IMR-90 (cell line): ENCODE measurements at regions not wholly inside any gene's neighbourhood (a gene's known extent, or its start where the extent isn't known, plus 50 kb on each side); places are given as distances from the start of the nearest gene placed in this dataset.

Experiments used
- ATAC-seq: fragments of 200-7000 bp; cut with Tn5 transposase; 2 replicates; pipeline ENCODE4 v1.9.1; 2020; ENCODE audit warnings: low read depth, mild to moderate bottlenecking, moderate library complexity
- BruUV-seq: library from RNA; stranded (reverse); fragments of 400-500 nt; replicated peaks from 2 replicates; lab custom pipeline; 2021; lab: Mats Ljungman, UMichigan
- CTCF ChIA-PET: fragments of 300-600 bp; formaldehyde crosslinking; extraction: SDS; loops from one replicate; lab custom pipeline; 2021; ENCODE audit warnings: antibody characterized with exemption; lab: Yijun Ruan, JAX
- POLR2A ChIA-PET: fragments of 300-600 bp; sonication (Branson Sonifier 250); formaldehyde crosslinking; loops from one replicate; lab custom pipeline; 2022; ENCODE audit warnings: antibody characterized with exemption; ENCODE audit not compliant: unreplicated experiment; lab: Charles Lee
- DNase-seq: peaks from one replicate; pipeline ENCODE4 v3.0.0; 2013
- H2AFZ ChIP-seq: replicated peaks from 2 replicates; pipeline ENCODE3; 2013; ENCODE audit warnings: low read length, mild to moderate bottlenecking; ENCODE audit not compliant: poor library complexity
- H2AK5ac ChIP-seq: 2 replicates; pipeline ENCODE4 v1.6.1; 2013; ENCODE audit warnings: low read depth, low read length, inconsistent platforms
- H2AK9ac ChIP-seq: replicated peaks from 2 replicates; pipeline ENCODE3; 2013; ENCODE audit warnings: mild to moderate bottlenecking, low read depth, low read length, moderate library complexity; ENCODE audit not compliant: poor library complexity
- H2BK120ac ChIP-seq: 2 replicates; pipeline ENCODE4 v1.6.1; 2013; ENCODE audit warnings: low read depth, low read length, inconsistent platforms
- H2BK15ac ChIP-seq: 3 replicates; pipeline ENCODE4 v1.6.1; 2013; ENCODE audit warnings: low read depth, low read length, inconsistent platforms
- H2BK20ac ChIP-seq: 2 replicates; pipeline ENCODE4 v1.6.1; 2013; ENCODE audit warnings: low read depth, mild to moderate bottlenecking, inconsistent platforms, low read length, moderate library complexity
- H2BK5ac ChIP-seq: 2 replicates; pipeline ENCODE4 v1.6.1; 2013; ENCODE audit warnings: mild to moderate bottlenecking, low read depth, low read length, inconsistent platforms; ENCODE audit not compliant: poor library complexity, severe bottlenecking
- H3K14ac ChIP-seq: replicated peaks from 2 replicates; pipeline ENCODE4 v1.6.1; 2013; ENCODE audit warnings: low read depth, low read length, inconsistent platforms
- H3K18ac ChIP-seq: 2 replicates; pipeline ENCODE4 v1.6.1; 2013; ENCODE audit warnings: low read depth, low read length, control low read depth
- H3K23ac ChIP-seq: 2 replicates; pipeline ENCODE4 v1.6.1; 2013; ENCODE audit warnings: low read depth, low read length, inconsistent platforms
- H3K27ac ChIP-seq: 2 replicates; pipeline ENCODE4 v1.5.1; 2013; ENCODE audit warnings: mild to moderate bottlenecking, control low read depth, low read length; ENCODE audit not compliant: insufficient read depth
- H3K27me3 ChIP-seq: 2 replicates; pipeline ENCODE4 v1.6.1; 2013; ENCODE audit warnings: low read length; ENCODE audit not compliant: control insufficient read depth, insufficient read depth
- H3K36me3 ChIP-seq: 2 replicates; pipeline ENCODE4 v1.6.1; 2013; ENCODE audit warnings: low read length, mixed read lengths; ENCODE audit not compliant: control insufficient read depth, insufficient read depth
- H3K4ac ChIP-seq: 2 replicates; pipeline ENCODE4 v1.6.1; 2013; ENCODE audit warnings: low read depth, low read length, inconsistent platforms
- H3K4me1 ChIP-seq: 2 replicates; pipeline ENCODE4 v1.6.1; 2013; ENCODE audit warnings: low read length, mixed read lengths; ENCODE audit not compliant: control insufficient read depth, insufficient read depth
- H3K4me2 ChIP-seq: 2 replicates; pipeline ENCODE4 v1.6.1; 2013; ENCODE audit warnings: low read depth, mild to moderate bottlenecking, control low read depth, low read length, moderate library complexity
- H3K4me3 ChIP-seq: 2 replicates; pipeline ENCODE4 v1.5.1; 2013; ENCODE audit warnings: low read depth, mild to moderate bottlenecking, control low read depth, low read length, moderate library complexity; ENCODE audit not compliant: insufficient read depth
- H3K56ac ChIP-seq: 2 replicates; pipeline ENCODE4 v1.6.1; 2013; ENCODE audit warnings: low read length, inconsistent platforms; ENCODE audit not compliant: insufficient read depth; ENCODE audit errors: extremely low read depth
- H3K79me1 ChIP-seq, 2 experiments: 2 replicates each; pipeline ENCODE4 v1.6.1; 2013; ENCODE audit warnings: low read length in 2 of 2, inconsistent platforms in 1 of 2, low read depth in 1 of 2
- H3K9ac ChIP-seq: 2 replicates; pipeline ENCODE4 v1.6.1; 2013; ENCODE audit warnings: low read depth, low read length, control low read depth
- H3K9me1 ChIP-seq: 2 replicates; pipeline ENCODE4 v1.6.1; 2013; ENCODE audit warnings: low read length, inconsistent platforms; ENCODE audit not compliant: insufficient read depth
- H3K9me3 ChIP-seq: 2 replicates; pipeline ENCODE4 v1.6.1; 2013; ENCODE audit warnings: low read length; ENCODE audit not compliant: control insufficient read depth, insufficient read depth
- H4K20me1 ChIP-seq: 2 replicates; pipeline ENCODE4 v1.6.1; 2013; ENCODE audit warnings: low read length, inconsistent platforms; ENCODE audit not compliant: insufficient read depth
- H4K5ac ChIP-seq: 2 replicates; pipeline ENCODE4 v1.6.1; 2013; ENCODE audit warnings: mild to moderate bottlenecking, low read depth, low read length, control low read depth
- H4K8ac ChIP-seq, 2 experiments: 2 replicates each; pipeline ENCODE4 v1.6.1; 2013; ENCODE audit warnings: low read depth in 2 of 2, low read length in 2 of 2, control low read depth in 1 of 2, inconsistent platforms in 1 of 2
- H4K91ac ChIP-seq: 2 replicates; pipeline ENCODE4 v1.6.1; 2013; ENCODE audit warnings: low read depth, low read length, inconsistent platforms; ENCODE audit not compliant: insufficient read depth
- BHLHE40 ChIP-seq: fragments of 150-350 bp; IDR thresholded peaks from 2 replicates; pipeline ENCODE4 v1.6.1; 2016; ENCODE audit warnings: mild to moderate bottlenecking, low read depth, low read length
- CEBPB ChIP-seq: IDR thresholded peaks from 2 replicates; pipeline ENCODE4 v1.6.1; 2012; ENCODE audit warnings: low read depth, low read length, improper control_type of control experiment
- CHD1 ChIP-seq: IDR thresholded peaks from 2 replicates; pipeline ENCODE4 v1.6.1; 2012; ENCODE audit warnings: low read depth, low read length, improper control_type of control experiment
- CTCF ChIP-seq: conservative IDR thresholded peaks from 2 replicates; pipeline ENCODE4 v1.5.1; 2012; ENCODE audit warnings: mild to moderate bottlenecking, low read depth, low read length, improper control_type of control experiment
- MAFK ChIP-seq: IDR thresholded peaks from 2 replicates; pipeline ENCODE4 v1.6.1; 2012; ENCODE audit warnings: low read depth, low read length, improper control_type of control experiment
- MAZ ChIP-seq: IDR thresholded peaks from 2 replicates; pipeline ENCODE4 v1.6.1; 2012; ENCODE audit warnings: low read depth, mild to moderate bottlenecking, low read length, improper control_type of control experiment, moderate library complexity, borderline replicate concordance
- MXI1 ChIP-seq: IDR thresholded peaks from 2 replicates; pipeline ENCODE4 v1.6.1; 2012; ENCODE audit warnings: low read depth, mild to moderate bottlenecking, low read length, moderate library complexity, borderline replicate concordance
- NFE2L2 ChIP-seq: fragments of 150-350 bp; IDR thresholded peaks from 2 replicates; pipeline ENCODE4 v1.6.1; 2016; ENCODE audit warnings: low read depth, mild to moderate bottlenecking, low read length
- RAD21 ChIP-seq: IDR thresholded peaks from 2 replicates; pipeline ENCODE4 v1.6.1; 2012; ENCODE audit warnings: low read length, improper control_type of control experiment
- RCOR1 ChIP-seq: IDR thresholded peaks from 2 replicates; pipeline ENCODE4 v1.6.1; 2012; ENCODE audit warnings: mild to moderate bottlenecking, low read length, improper control_type of control experiment; ENCODE audit not compliant: insufficient replicate concordance
- SMC3 ChIP-seq: fragments of 150-350 bp; IDR thresholded peaks from 2 replicates; pipeline ENCODE4 v1.6.1; 2016; ENCODE audit warnings: low read depth, mild to moderate bottlenecking, antibody characterized with exemption, low read length, moderate library complexity
- USF2 ChIP-seq: fragments of 150-350 bp; IDR thresholded peaks from 2 replicates; pipeline ENCODE4 v1.6.1; 2017; ENCODE audit warnings: mild to moderate bottlenecking, antibody characterized with exemption, low read length, low read depth
- WGBS, 2 experiments: methylation state at CpG; one replicate each; pipeline versions ENCODE4 v1.1.5 to v1.1.7; 2013; ENCODE audit warnings: missing lambda C conversion rate in 2 of 2; ENCODE audit not compliant: insufficient read length in 1 of 2; ENCODE audit errors: extremely low coverage in 2 of 2; 5-methylcytosine and 5-hydroxymethylcytosine counted together
- dilution Hi-C: fragments of 300-500 bp; cut with HindIII; formaldehyde crosslinking; loops from one replicate; pipeline ENCODE4 v1.14.3; 2018; ENCODE audit warnings: low sequenced_read_pairs; ENCODE audit not compliant: unreplicated experiment
- in situ Hi-C: fragments of 300-500 bp; cut with MboI; formaldehyde crosslinking; loops from 3 replicates; pipeline ENCODE4 v1.14.3; 2019; ENCODE audit warnings: low sequenced_read_pairs, inconsistent platforms, mixed read lengths
- intact Hi-C: fragments of 100-400 bp; cut with micrococcal nuclease; formaldehyde crosslinking; loops from 2 replicates; pipeline ENCODE4 v1.10.0; 2022

GRCh38 chr11:27830206-27830605 lies 130.0 kb upstream of the BDNF start:
- no peak overlapping the region for H3K27ac ChIP-seq
- H3K14ac ChIP-seq, result no peak overlapping the region
- no TSS peak for BruUV-seq
- no peak overlapping the region for H3K56ac ChIP-seq
- no peak overlapping the region for H4K5ac ChIP-seq
- no peak overlapping the region for H3K9ac ChIP-seq
- intact Hi-C loops (no loop called here), in situ Hi-C loops (no loop called here), dilution Hi-C loops (no loop called here)
- H3K4me3 ChIP-seq, result no peak overlapping the region
- H3K9me1 ChIP-seq, result no peaks in the 10 kb centered on the region
- H4K91ac ChIP-seq, result no peak overlapping the region
- no peak for DNase-seq
- WGBS, 2 experiments, result no CpG with 5 or more reads among the region's 3 CpGs
- no peak overlapping the region for H2BK15ac ChIP-seq
- H2BK120ac ChIP-seq, result no peak overlapping the region
- H3K79me1 ChIP-seq, result no peaks in the 10 kb centered on the region
- no peaks in the 10 kb centered on the region for H4K20me1 ChIP-seq
- ChIA-PET POLR2A (no interaction called here), CTCF (no interaction called here)
- H3K23ac ChIP-seq, result no peak overlapping the region
- no peak overlapping the region for H2BK5ac ChIP-seq
- no peak overlapping the region for H2AK5ac ChIP-seq
- H3K18ac ChIP-seq, result no peak overlapping the region
- no peak overlapping the region for H2BK20ac ChIP-seq
- no peak overlapping the region for H4K8ac ChIP-seq
- no peak overlapping the region for H2AK9ac ChIP-seq
- H3K4me2 ChIP-seq, result no peak overlapping the region
- H3K27me3 ChIP-seq, result no peaks in the 10 kb centered on the region
- no peak overlapping the region for H2AFZ ChIP-seq
- H3K36me3 ChIP-seq, result no peaks in the 10 kb centered on the region
- no peak overlapping the region for H3K4ac ChIP-seq
- no peaks in the 10 kb centered on the region; the same call in 1 of the 2 replicates for H3K9me3 ChIP-seq
- ATAC-seq, result no peak
- no peaks in the 10 kb centered on the region for H3K4me1 ChIP-seq
- TF ChIP-seq RCOR1 (no peak), CEBPB (no peak), BHLHE40 (no peak), RAD21 (no peak), USF2 (no peak), SMC3 (no peak), MAFK (no peak), CHD1 (no peak), MXI1 (no peak), MAZ (no peak), CTCF (no peak), NFE2L2 (no peak)
